Chondrocyte (in vitro differentiated cells): ENCODE measurements at regions not wholly inside any gene's neighbourhood (a gene's known extent, or its start where the extent isn't known, plus 50 kb on each side); places are given as distances from the start of the nearest gene placed in this dataset.

Experiments
- DNase-seq: peaks from one replicate; pipeline ENCODE4 v3.0.0; 2021; ENCODE audit warnings: mixed read lengths, low spot score
- H3K27ac Mint-ChIP-seq: one replicate; pipeline ENCODE4 v1.8.0; 2021; ENCODE audit warnings: mild to moderate bottlenecking, moderate library complexity, mixed read lengths; ENCODE audit not compliant: unreplicated experiment
- H3K27me3 Mint-ChIP-seq: 2 replicates; pipeline ENCODE4 v1.8.0; 2021; ENCODE audit warnings: low read depth, mixed read lengths
- H3K36me3 Mint-ChIP-seq: 2 replicates; pipeline ENCODE4 v1.8.0; 2021; ENCODE audit warnings: low read depth, mixed read lengths
- H3K4me1 Mint-ChIP-seq: 2 replicates; pipeline ENCODE4 v1.8.0; 2021; ENCODE audit warnings: low read depth, mild to moderate bottlenecking, mixed read lengths
- H3K4me3 Mint-ChIP-seq: one replicate; pipeline ENCODE4 v1.8.0; 2021; ENCODE audit warnings: mild to moderate bottlenecking, moderate library complexity, mixed read lengths; ENCODE audit not compliant: unreplicated experiment
- H3K9me3 Mint-ChIP-seq: 2 replicates; pipeline ENCODE4 v1.8.0; 2021; ENCODE audit warnings: low read depth, mixed read lengths
- CTCF ChIP-seq: fragments of 200-600 bp; sonication (generic); IDR thresholded peaks from 2 replicates; pipeline ENCODE4 v1.5.0; 2021; ENCODE audit warnings: antibody characterized with exemption, mild to moderate bottlenecking, moderate library complexity

GRCh38 chr10:107855301-107856046, 691.0 kb upstream of the SORCS1 start:
- H3K9me3 Mint-ChIP-seq, result peaks cover 13% of the 10 kb centered on the region
- no peak overlapping the region for H3K27ac Mint-ChIP-seq
- H3K36me3 Mint-ChIP-seq, result no peaks in the 10 kb centered on the region
- H3K27me3 Mint-ChIP-seq, result no peaks in the 10 kb centered on the region
- no peak overlapping the region for H3K4me3 Mint-ChIP-seq
- DNase-seq, result no peak
- TF ChIP-seq CTCF, result no peak
- no peaks in the 10 kb centered on the region for H3K4me1 Mint-ChIP-seq

GRCh38 chr10:107848726-107849360, 684.3 kb upstream of the SORCS1 start:
- H3K9me3 Mint-ChIP-seq, result peaks cover 15% of the 10 kb centered on the region
- H3K36me3 Mint-ChIP-seq, result no peaks in the 10 kb centered on the region
- H3K4me3 Mint-ChIP-seq, result no peak overlapping the region
- no peak for TF ChIP-seq CTCF
- H3K4me1 Mint-ChIP-seq, result no peaks in the 10 kb centered on the region
- DNase-seq, result no peak
- H3K27me3 Mint-ChIP-seq, result no peaks in the 10 kb centered on the region
- H3K27ac Mint-ChIP-seq, result no peak overlapping the region

GRCh38 chr10:107847620-107848019, 683.1 kb upstream of the SORCS1 start:
- TF ChIP-seq CTCF, result no peak

GRCh38 chr10:107834706-107835105, 670.2 kb upstream of the SORCS1 start:
- DNase-seq, result no peak
- Mint-ChIP-seq H3K4me1 (no peaks in the 10 kb centered on the region), H3K27me3 (no peaks in the 10 kb centered on the region), H3K9me3 (no peaks in the 10 kb centered on the region), H3K27ac (no peak overlapping the region), H3K36me3 (no peaks in the 10 kb centered on the region), H3K4me3 (no peak overlapping the region)
- TF ChIP-seq CTCF, result no peak

More at GRCh38 chr10:107847620-107848019, 683.1 kb upstream of the SORCS1 start:
- DNase-seq, result no peak
- no peaks in the 10 kb centered on the region for H3K36me3 Mint-ChIP-seq
- no peaks in the 10 kb centered on the region for H3K4me1 Mint-ChIP-seq
- H3K9me3 Mint-ChIP-seq, result peaks cover 15% of the 10 kb centered on the region
- no peaks in the 10 kb centered on the region for H3K27me3 Mint-ChIP-seq
- no peak overlapping the region for H3K4me3 Mint-ChIP-seq
- H3K27ac Mint-ChIP-seq, result no peak overlapping the region

- no peaks in the 10 kb centered on the region for H3K27me3 Mint-ChIP-seq
- H3K36me3 Mint-ChIP-seq, result no peaks in the 10 kb centered on the region
- no peak overlapping the region for H3K4me3 Mint-ChIP-seq
- no peaks in the 10 kb centered on the region for H3K4me1 Mint-ChIP-seq
- no peak overlapping the region for H3K27ac Mint-ChIP-seq
- no peak for DNase-seq
- TF ChIP-seq CTCF, result no peak
- no peaks in the 10 kb centered on the region for H3K9me3 Mint-ChIP-seq
Measured at GRCh38 chr10:107831772-107832171, 667.3 kb upstream of the SORCS1 start.
